ENCODE measurements at regions not wholly inside any gene's neighbourhood (a gene's known extent, or its start where the extent isn't known, plus 50 kb on each side); places are given as distances from the start of the nearest gene placed in this dataset.
"Not testable (repeated sequence)": the region's sequence is repeated elsewhere in the genome, so short reads cannot be mapped to it uniquely, and the experiment has no call there.

GRCh38 chr10:3385487-3385886, 212.9 kb upstream of the PITRM1 start:
- WGBS = 93% methylated on average over 2 of the region's 2 CpGs
- Histone ChIP-seq H3K9ac (ENCODE audit: low read depth, low read length) (no peak overlapping the region), H3K9me3 (ENCODE audit: insufficient read depth, low read depth, low read length) (peaks cover 9% of the 10 kb centered on the region; the same call in 1 of the 2 replicates), H3K27ac (ENCODE audit: low read depth, low read length) (no peak overlapping the region), H3K4me1 (ENCODE audit: insufficient read depth, low read length) (no peaks in the 10 kb centered on the region), H3K36me3 (ENCODE audit: insufficient read depth, low read length) (no peaks in the 10 kb centered on the region), H3K4me3 (ENCODE audit: low read length) (no peak overlapping the region), H3K27me3 (ENCODE audit: insufficient read depth, low read length) (no peaks in the 10 kb centered on the region)

- Histone ChIP-seq H3K4me1 (ENCODE audit: insufficient read depth, low read length) (no peaks in the 10 kb centered on the region), H3K27ac (ENCODE audit: low read depth, low read length) (no peak overlapping the region), H3K27me3 (ENCODE audit: insufficient read depth, low read length) (no peaks in the 10 kb centered on the region), H3K36me3 (ENCODE audit: insufficient read depth, low read length) (no peaks in the 10 kb centered on the region), H3K9me3 (ENCODE audit: insufficient read depth, low read depth, low read length) (peaks cover 9% of the 10 kb centered on the region; the same call in 1 of the 2 replicates), H3K4me3 (ENCODE audit: low read length) (no peak overlapping the region), H3K9ac (ENCODE audit: low read depth, low read length) (no peak overlapping the region)
- WGBS = 90% methylated on average over 2 of the region's 2 CpGs
These were observed 209.5 kb upstream of the PITRM1 start for GRCh38 chr10:3382092-3382491.

- H3K9me3 ChIP-seq (ENCODE audit: insufficient read depth, low read depth, low read length) = peaks cover 6% of the 10 kb centered on the region; the same call in 1 of the 2 replicates
- H3K4me3 ChIP-seq (ENCODE audit: low read length) = no peak overlapping the region
- H3K4me1 ChIP-seq (ENCODE audit: insufficient read depth, low read length) = no peaks in the 10 kb centered on the region
- H3K27ac ChIP-seq (ENCODE audit: low read depth, low read length) = no peak overlapping the region
- no peak overlapping the region for H3K9ac ChIP-seq (ENCODE audit: low read depth, low read length)
- H3K27me3 ChIP-seq (ENCODE audit: insufficient read depth, low read length) = no peaks in the 10 kb centered on the region
- H3K36me3 ChIP-seq (ENCODE audit: insufficient read depth, low read length) = no peaks in the 10 kb centered on the region
- 93% methylated on average over 7 of the region's 7 CpGs for WGBS
These were observed 207.9 kb upstream of the PITRM1 start for GRCh38 chr10:3380406-3381050.

- no peaks in the 10 kb centered on the region for H3K4me1 ChIP-seq (ENCODE audit: insufficient read depth, low read length)
- H3K27me3 ChIP-seq (ENCODE audit: insufficient read depth, low read length) = no peaks in the 10 kb centered on the region
- 96% methylated on average over 17 of the region's 17 CpGs for WGBS
- H3K4me3 ChIP-seq (ENCODE audit: low read length) = no peak overlapping the region
- H3K9me3 ChIP-seq (ENCODE audit: insufficient read depth, low read depth, low read length) = no peaks in the 10 kb centered on the region
- no peak overlapping the region for H3K27ac ChIP-seq (ENCODE audit: low read depth, low read length)
- H3K9ac ChIP-seq (ENCODE audit: low read depth, low read length) = no peak overlapping the region
- no peaks in the 10 kb centered on the region for H3K36me3 ChIP-seq (ENCODE audit: insufficient read depth, low read length)
These were observed 204.0 kb upstream of the PITRM1 start for GRCh38 chr10:3376631-3377030.

- Histone ChIP-seq H3K27me3 (ENCODE audit: insufficient read depth, low read length) (no peaks in the 10 kb centered on the region), H3K4me3 (ENCODE audit: low read length) (no peak overlapping the region), H3K27ac (ENCODE audit: low read depth, low read length) (no peak overlapping the region), H3K9me3 (ENCODE audit: insufficient read depth, low read depth, low read length) (no peaks in the 10 kb centered on the region), H3K4me1 (ENCODE audit: insufficient read depth, low read length) (no peaks in the 10 kb centered on the region), H3K9ac (ENCODE audit: low read depth, low read length) (no peak overlapping the region), H3K36me3 (ENCODE audit: insufficient read depth, low read length) (no peaks in the 10 kb centered on the region)
- WGBS = 82% methylated on average over 5 of the region's 5 CpGs
These were observed 202.9 kb upstream of the PITRM1 start for GRCh38 chr10:3375505-3375904.

GRCh38 chr10:3374914-3375313, 202.3 kb upstream of the PITRM1 start:
- WGBS = 98% methylated on average over 2 of the region's 2 CpGs
- Histone ChIP-seq H3K36me3 (ENCODE audit: insufficient read depth, low read length) (no peaks in the 10 kb centered on the region), H3K27me3 (ENCODE audit: insufficient read depth, low read length) (no peaks in the 10 kb centered on the region), H3K4me1 (ENCODE audit: insufficient read depth, low read length) (no peaks in the 10 kb centered on the region), H3K9ac (ENCODE audit: low read depth, low read length) (no peak overlapping the region), H3K27ac (ENCODE audit: low read depth, low read length) (no peak overlapping the region), H3K4me3 (ENCODE audit: low read length) (no peak overlapping the region), H3K9me3 (ENCODE audit: insufficient read depth, low read depth, low read length) (no peaks in the 10 kb centered on the region)

- H3K9me3 ChIP-seq (ENCODE audit: insufficient read depth, low read depth, low read length); H3K9ac ChIP-seq (ENCODE audit: low read depth, low read length); H3K36me3 ChIP-seq (ENCODE audit: insufficient read depth, low read length); H3K27me3 ChIP-seq (ENCODE audit: insufficient read depth, low read length); H3K4me3 ChIP-seq (ENCODE audit: low read length); H3K4me1 ChIP-seq (ENCODE audit: insufficient read depth, low read length); H3K27ac ChIP-seq (ENCODE audit: low read depth, low read length): not testable (repeated sequence)
- WGBS = 89% methylated on average over 12 of the region's 13 CpGs
These were observed 200.9 kb upstream of the PITRM1 start for GRCh38 chr10:3373374-3374027.

GRCh38 chr10:3372281-3372680, 199.7 kb upstream of the PITRM1 start:
- Histone ChIP-seq H3K27me3 (ENCODE audit: insufficient read depth, low read length) (no peaks in the 10 kb centered on the region), H3K36me3 (ENCODE audit: insufficient read depth, low read length) (no peaks in the 10 kb centered on the region), H3K4me1 (ENCODE audit: insufficient read depth, low read length) (no peaks in the 10 kb centered on the region), H3K4me3 (ENCODE audit: low read length) (no peak overlapping the region), H3K9me3 (ENCODE audit: insufficient read depth, low read depth, low read length) (no peaks in the 10 kb centered on the region), H3K27ac (ENCODE audit: low read depth, low read length) (no peak overlapping the region), H3K9ac (ENCODE audit: low read depth, low read length) (no peak overlapping the region)
- 97% methylated on average over 3 of the region's 3 CpGs for WGBS

- H3K9me3 ChIP-seq (ENCODE audit: insufficient read depth, low read depth, low read length); H3K27ac ChIP-seq (ENCODE audit: low read depth, low read length); H3K36me3 ChIP-seq (ENCODE audit: insufficient read depth, low read length); H3K27me3 ChIP-seq (ENCODE audit: insufficient read depth, low read length); H3K4me1 ChIP-seq (ENCODE audit: insufficient read depth, low read length); H3K9ac ChIP-seq (ENCODE audit: low read depth, low read length); H3K4me3 ChIP-seq (ENCODE audit: low read length): not testable (repeated sequence)
These were observed 199.0 kb upstream of the PITRM1 start for GRCh38 chr10:3371624-3372023.

GRCh38 chr10:3366735-3367405, 194.3 kb upstream of the PITRM1 start:
- H3K4me1 ChIP-seq (ENCODE audit: insufficient read depth, low read length) = no peaks in the 10 kb centered on the region
- H3K9me3 ChIP-seq (ENCODE audit: insufficient read depth, low read depth, low read length) = peaks cover 13% of the 10 kb centered on the region
- no peak overlapping the region for H3K4me3 ChIP-seq (ENCODE audit: low read length)
- H3K27me3 ChIP-seq (ENCODE audit: insufficient read depth, low read length) = no peaks in the 10 kb centered on the region
- H3K27ac ChIP-seq (ENCODE audit: low read depth, low read length) = no peak overlapping the region
- H3K9ac ChIP-seq (ENCODE audit: low read depth, low read length) = no peak overlapping the region
- H3K36me3 ChIP-seq (ENCODE audit: insufficient read depth, low read length) = no peaks in the 10 kb centered on the region
- 98% methylated on average over 5 of the region's 6 CpGs for WGBS

GRCh38 chr10:3366043-3366442, 193.5 kb upstream of the PITRM1 start:
- Histone ChIP-seq H3K9me3 (ENCODE audit: insufficient read depth, low read depth, low read length) (peaks cover 21% of the 10 kb centered on the region), H3K36me3 (ENCODE audit: insufficient read depth, low read length) (no peaks in the 10 kb centered on the region), H3K27ac (ENCODE audit: low read depth, low read length) (no peak overlapping the region), H3K4me3 (ENCODE audit: low read length) (no peak overlapping the region), H3K9ac (ENCODE audit: low read depth, low read length) (no peak overlapping the region), H3K4me1 (ENCODE audit: insufficient read depth, low read length) (no peaks in the 10 kb centered on the region), H3K27me3 (ENCODE audit: insufficient read depth, low read length) (no peaks in the 10 kb centered on the region)
- WGBS = no CpG with 5 or more reads among the region's 1 CpG
